ENCODE measurements at regions not wholly inside any gene's neighbourhood (a gene's known extent, or its start where the extent isn't known, plus 50 kb on each side); places are given as distances from the start of the nearest gene placed in this dataset.

GRCh38 chr11:11073996-11074395 is 216.1 kb upstream of the ZBED5 start:
- no peak overlapping the region for H3K4me3 Mint-ChIP-seq
- H3K27me3 Mint-ChIP-seq, result peaks cover 4% of the 10 kb centered on the region
- H3K36me3 Mint-ChIP-seq, result no peaks in the 10 kb centered on the region
- CTCF ChIA-PET, result no interaction called here
- no peaks in the 10 kb centered on the region for H3K9me3 Mint-ChIP-seq
- no peak for DNase-seq
- H3K4me1 Mint-ChIP-seq, result peaks cover 11% of the 10 kb centered on the region
- H3K27ac Mint-ChIP-seq, result peak overlapping the region; percentile 29

GRCh38 chr11:11072067-11072466 is 214.2 kb upstream of the ZBED5 start:
- CTCF ChIA-PET, result no interaction called here
- H3K4me1 Mint-ChIP-seq, result peaks cover 9% of the 10 kb centered on the region
- H3K9me3 Mint-ChIP-seq, result no peaks in the 10 kb centered on the region
- H3K36me3 Mint-ChIP-seq, result no peaks in the 10 kb centered on the region
- no peak overlapping the region for H3K27ac Mint-ChIP-seq
- no peak for DNase-seq
- H3K4me3 Mint-ChIP-seq, result no peak overlapping the region
- H3K27me3 Mint-ChIP-seq, result peaks cover 4% of the 10 kb centered on the region

GRCh38 chr11:11071486-11071885 is 213.6 kb upstream of the ZBED5 start:
- Mint-ChIP-seq H3K4me1 (peaks cover 6% of the 10 kb centered on the region), H3K36me3 (no peaks in the 10 kb centered on the region), H3K4me3 (no peak overlapping the region), H3K9me3 (no peaks in the 10 kb centered on the region), H3K27me3 (peaks cover 4% of the 10 kb centered on the region), H3K27ac (no peak overlapping the region)
- CTCF ChIA-PET, result no interaction called here
- no peak for DNase-seq

- CTCF ChIA-PET, result no interaction called here
- Mint-ChIP-seq H3K9me3 (no peaks in the 10 kb centered on the region), H3K4me1 (peaks cover 2% of the 10 kb centered on the region), H3K27me3 (peaks cover 4% of the 10 kb centered on the region), H3K4me3 (no peak overlapping the region), H3K36me3 (no peaks in the 10 kb centered on the region), H3K27ac (no peak overlapping the region)
- DNase-seq, result no peak
Observed at GRCh38 chr11:11070976-11071375, 213.1 kb upstream of the ZBED5 start.

- Mint-ChIP-seq H3K4me1 (no peaks in the 10 kb centered on the region), H3K27me3 (peaks cover 4% of the 10 kb centered on the region), H3K9me3 (no peaks in the 10 kb centered on the region), H3K27ac (no peak overlapping the region), H3K36me3 (no peaks in the 10 kb centered on the region), H3K4me3 (no peak overlapping the region)
- DNase-seq, result no peak
- CTCF ChIA-PET, result no interaction called here
Observed at GRCh38 chr11:11069841-11070835, 212.3 kb upstream of the ZBED5 start.

GRCh38 chr11:11068113-11068512 is 210.3 kb upstream of the ZBED5 start:
- CTCF ChIA-PET, result no interaction called here

GRCh38 chr11:11065396-11065795 is 207.5 kb upstream of the ZBED5 start:
- H3K36me3 Mint-ChIP-seq, result no peaks in the 10 kb centered on the region
- CTCF ChIA-PET, result no interaction called here
- DNase-seq, result no peak
- no peak overlapping the region for H3K4me3 Mint-ChIP-seq
- no peak overlapping the region for H3K27ac Mint-ChIP-seq
- H3K9me3 Mint-ChIP-seq, result no peaks in the 10 kb centered on the region
- no peaks in the 10 kb centered on the region for H3K4me1 Mint-ChIP-seq
- no peaks in the 10 kb centered on the region for H3K27me3 Mint-ChIP-seq

More at GRCh38 chr11:11068113-11068512, 210.3 kb upstream of the ZBED5 start:
- H3K27ac Mint-ChIP-seq, result no peak overlapping the region
- no peak overlapping the region for H3K4me3 Mint-ChIP-seq
- no peaks in the 10 kb centered on the region for H3K4me1 Mint-ChIP-seq
- H3K9me3 Mint-ChIP-seq, result no peaks in the 10 kb centered on the region
- DNase-seq, result no peak
- H3K36me3 Mint-ChIP-seq, result no peaks in the 10 kb centered on the region
- H3K27me3 Mint-ChIP-seq, result peaks cover 4% of the 10 kb centered on the region

GRCh38 chr11:11057472-11057854 is 199.6 kb upstream of the ZBED5 start:
- Mint-ChIP-seq H3K27me3 (no peaks in the 10 kb centered on the region), H3K4me1 (no peaks in the 10 kb centered on the region), H3K27ac (no peak overlapping the region), H3K9me3 (peaks cover 3% of the 10 kb centered on the region), H3K36me3 (no peaks in the 10 kb centered on the region), H3K4me3 (no peak overlapping the region)
- DNase-seq, result no peak
- CTCF ChIA-PET, result interaction anchor here (1.4 kb wide), 1 partner anchor 29 kb away, joined by 4 read pairs; no protein-coding TSS in a partner anchor

- H3K9me3 Mint-ChIP-seq, result peaks cover 3% of the 10 kb centered on the region
- H3K27me3 Mint-ChIP-seq, result no peaks in the 10 kb centered on the region
- H3K4me1 Mint-ChIP-seq, result no peaks in the 10 kb centered on the region
- no peak overlapping the region for H3K4me3 Mint-ChIP-seq
- no peaks in the 10 kb centered on the region for H3K36me3 Mint-ChIP-seq
- no peak overlapping the region for H3K27ac Mint-ChIP-seq
- CTCF ChIA-PET, result interaction anchor here (1.4 kb wide), 1 partner anchor 28 kb away, joined by 4 read pairs; no protein-coding TSS in a partner anchor
- no peak for DNase-seq
Observed at GRCh38 chr11:11056749-11057471, 199.1 kb upstream of the ZBED5 start.

GRCh38 chr11:11056316-11056715 is 198.5 kb upstream of the ZBED5 start:
- H3K4me3 Mint-ChIP-seq, result no peak overlapping the region
- H3K27ac Mint-ChIP-seq, result no peak overlapping the region
- H3K4me1 Mint-ChIP-seq, result no peaks in the 10 kb centered on the region
- H3K36me3 Mint-ChIP-seq, result no peaks in the 10 kb centered on the region
- CTCF ChIA-PET, result interaction anchor here (1.4 kb wide), 1 partner anchor 28 kb away, joined by 4 read pairs; no protein-coding TSS in a partner anchor
- no peak for DNase-seq
- H3K27me3 Mint-ChIP-seq, result no peaks in the 10 kb centered on the region
- H3K9me3 Mint-ChIP-seq, result peaks cover 3% of the 10 kb centered on the region

- no peaks in the 10 kb centered on the region for H3K36me3 Mint-ChIP-seq
- no peaks in the 10 kb centered on the region for H3K4me1 Mint-ChIP-seq
- H3K9me3 Mint-ChIP-seq, result no peaks in the 10 kb centered on the region
- no peak overlapping the region for H3K27ac Mint-ChIP-seq
- CTCF ChIA-PET, result no interaction called here
- H3K4me3 Mint-ChIP-seq, result no peak overlapping the region
- H3K27me3 Mint-ChIP-seq, result peaks cover 6% of the 10 kb centered on the region
- DNase-seq, result no peak
Observed at GRCh38 chr11:11047851-11048610, 190.2 kb upstream of the ZBED5 start.

- H3K4me1 Mint-ChIP-seq, result no peaks in the 10 kb centered on the region
- CTCF ChIA-PET, result no interaction called here
Observed at GRCh38 chr11:11046781-11047180, 188.9 kb upstream of the ZBED5 start.

GRCh38 chr11:11045156-11045930 is 187.5 kb upstream of the ZBED5 start:
- no peak overlapping the region for H3K27ac Mint-ChIP-seq
- no peaks in the 10 kb centered on the region for H3K4me1 Mint-ChIP-seq
- H3K27me3 Mint-ChIP-seq, result peaks cover 6% of the 10 kb centered on the region
- no peak overlapping the region for H3K4me3 Mint-ChIP-seq
- CTCF ChIA-PET, result no interaction called here
- no peaks in the 10 kb centered on the region for H3K36me3 Mint-ChIP-seq
- H3K9me3 Mint-ChIP-seq, result no peaks in the 10 kb centered on the region
- no peak for DNase-seq

More at GRCh38 chr11:11046781-11047180, 188.9 kb upstream of the ZBED5 start:
- DNase-seq, result no peak
- Mint-ChIP-seq H3K36me3 (no peaks in the 10 kb centered on the region), H3K4me3 (no peak overlapping the region), H3K27me3 (peaks cover 6% of the 10 kb centered on the region), H3K27ac (no peak overlapping the region), H3K9me3 (no peaks in the 10 kb centered on the region)

Data from activated naive CD4-positive, alpha-beta T cell treated with anti-CD3 and anti-CD28 coated beads, Interleukin-2, amount 10 ng/mL, durations not matched to agents 7 days and 5 days (primary cell).